H9 (cell line): ENCODE measurements at regions not wholly inside any gene's neighbourhood (a gene's known extent, or its start where the extent isn't known, plus 50 kb on each side); places are given as distances from the start of the nearest gene placed in this dataset.

ENCODE experiments used
- DNase-seq: peaks from one replicate; pipeline ENCODE4 v3.0.0-alpha.2; 2017
- H2AFZ ChIP-seq: one replicate; pipeline ENCODE4 v1.6.1; 2013; ENCODE audit warnings: mild to moderate bottlenecking, low read length, control low read depth, moderate library complexity
- H2AK5ac ChIP-seq: 2 replicates; pipeline ENCODE4 v1.6.1; 2013; ENCODE audit warnings: low read length, control low read depth, mixed read lengths; ENCODE audit not compliant: insufficient read length
- H2BK120ac ChIP-seq: one replicate; pipeline ENCODE4 v1.6.1; 2013; ENCODE audit warnings: low read depth, mild to moderate bottlenecking, low read length, control low read depth, inconsistent platforms; ENCODE audit not compliant: poor library complexity, severe bottlenecking
- H2BK12ac ChIP-seq: 2 replicates; pipeline ENCODE4 v1.6.1; 2013; ENCODE audit warnings: low read length, control low read depth, mixed read lengths, low read depth; ENCODE audit not compliant: insufficient read length
- H2BK15ac ChIP-seq: 2 replicates; pipeline ENCODE4 v1.6.1; 2013; ENCODE audit warnings: low read depth, low read length, control low read depth
- H2BK20ac ChIP-seq: one replicate; pipeline ENCODE4 v1.6.1; 2013; ENCODE audit warnings: low read depth, mild to moderate bottlenecking, low read length, control low read depth, inconsistent platforms; ENCODE audit not compliant: poor library complexity, severe bottlenecking
- H2BK5ac ChIP-seq: 2 replicates; pipeline ENCODE4 v1.6.1; 2013; ENCODE audit warnings: low read length, control low read depth, mixed read lengths; ENCODE audit not compliant: insufficient read length
- H3K14ac ChIP-seq: 2 replicates; pipeline ENCODE4 v1.6.1; 2013; ENCODE audit warnings: low read length, control low read depth; ENCODE audit not compliant: insufficient read depth
- H3K18ac ChIP-seq: 2 replicates; pipeline ENCODE4 v1.6.1; 2013; ENCODE audit warnings: low read depth, mild to moderate bottlenecking, mixed read lengths, low read length, control low read depth; ENCODE audit not compliant: insufficient read length
- H3K23ac ChIP-seq: 2 replicates; pipeline ENCODE4 v1.6.1; 2013; ENCODE audit warnings: low read length, control low read depth, mixed read lengths, low read depth; ENCODE audit not compliant: insufficient read length
- H3K23me2 ChIP-seq: 2 replicates; pipeline ENCODE4 v1.6.1; 2013; ENCODE audit warnings: low read depth, mild to moderate bottlenecking, mixed read lengths, low read length, control low read depth; ENCODE audit not compliant: insufficient read length, poor library complexity, severe bottlenecking
- H3K27ac ChIP-seq: 2 replicates; pipeline ENCODE4 v1.5.1; 2013; ENCODE audit warnings: low read length, control low read depth, mixed read lengths, low read depth; ENCODE audit not compliant: insufficient read length
- H3K27me3 ChIP-seq: 2 replicates; pipeline ENCODE4 v1.6.1; 2013; ENCODE audit warnings: low read length, control low read depth, inconsistent platforms; ENCODE audit not compliant: insufficient read depth
- H3K4ac ChIP-seq: 2 replicates; pipeline ENCODE4 v1.6.1; 2013; ENCODE audit warnings: low read depth, mild to moderate bottlenecking, control low read depth, inconsistent platforms, low read length, moderate library complexity
- H3K4me1 ChIP-seq: 2 replicates; pipeline ENCODE4 v1.6.1; 2013; ENCODE audit warnings: low read length, control low read depth, inconsistent platforms; ENCODE audit not compliant: insufficient read depth
- H3K4me2 ChIP-seq: 2 replicates; pipeline ENCODE4 v1.6.1; 2013; ENCODE audit warnings: low read length, control low read depth, mixed read lengths; ENCODE audit not compliant: insufficient read length, insufficient read depth
- H3K56ac ChIP-seq: 2 replicates; pipeline ENCODE4 v1.6.1; 2013; ENCODE audit warnings: low read depth, mild to moderate bottlenecking, mixed read lengths, low read length, control low read depth; ENCODE audit not compliant: insufficient read length
- H3K79me1 ChIP-seq: 2 replicates; pipeline ENCODE4 v1.6.1; 2013; ENCODE audit warnings: low read depth, mild to moderate bottlenecking, moderate library complexity, low read length, control low read depth, inconsistent platforms; ENCODE audit not compliant: insufficient read depth, poor library complexity, severe bottlenecking
- H3K79me2 ChIP-seq: 2 replicates; pipeline ENCODE4 v1.6.1; 2013; ENCODE audit warnings: low read length, control low read depth, inconsistent platforms; ENCODE audit not compliant: insufficient read depth
- H3K9ac ChIP-seq: 2 replicates; pipeline ENCODE4 v1.6.1; 2013; ENCODE audit warnings: low read length, control low read depth, mixed read lengths; ENCODE audit not compliant: insufficient read length; ENCODE audit errors: extremely low read depth
- H3K9me3 ChIP-seq: one replicate; pipeline ENCODE4 v1.6.1; 2013; ENCODE audit warnings: low read depth, low read length, inconsistent platforms; ENCODE audit not compliant: control insufficient read depth
- H3T11ph ChIP-seq: one replicate; pipeline ENCODE4 v1.6.1; 2013; ENCODE audit warnings: mild to moderate bottlenecking, low read length, control low read depth, inconsistent platforms
- H4K20me1 ChIP-seq: one replicate; pipeline ENCODE4 v1.6.1; 2013; ENCODE audit not compliant: control insufficient read depth, insufficient read length, insufficient read depth
- H4K5ac ChIP-seq: 2 replicates; pipeline ENCODE4 v1.6.1; 2013; ENCODE audit warnings: low read depth, mild to moderate bottlenecking, mixed read lengths, low read length, control low read depth; ENCODE audit not compliant: insufficient read length
- H4K8ac ChIP-seq: replicated peaks from 2 replicates; pipeline ENCODE4 v1.6.1; 2013; ENCODE audit warnings: low read length, control low read depth, mixed read lengths, low read depth; ENCODE audit not compliant: insufficient read length
- H4K91ac ChIP-seq: 2 replicates; pipeline ENCODE4 v1.6.1; 2013; ENCODE audit warnings: low read depth, mild to moderate bottlenecking, moderate library complexity, mixed read lengths, low read length, control low read depth; ENCODE audit not compliant: insufficient read length
- H3K27ac Mint-ChIP-seq, 3 experiments: 2 replicates in 2 of 3; 3 replicates in 1 of 3; pipeline ENCODE4 v1.8.0; 2020 to 2021; ENCODE audit warnings: mixed read lengths in 3 of 3, mild to moderate bottlenecking in 1 of 3, moderate library complexity in 1 of 3
- H3K27me3 Mint-ChIP-seq: 2 replicates; pipeline ENCODE4 v1.8.0; 2021; ENCODE audit warnings: low read depth, mild to moderate bottlenecking, moderate library complexity, mixed read lengths
- H3K36me3 Mint-ChIP-seq, 3 experiments: 2 replicates in 2 of 3; 3 replicates in 1 of 3; pipeline ENCODE4 v1.8.0; 2020 to 2021; ENCODE audit warnings: low read depth in 3 of 3, mixed read lengths in 3 of 3; ENCODE audit not compliant: insufficient read depth in 1 of 3
- H3K4me1 Mint-ChIP-seq, 2 experiments: 2 replicates each; pipeline ENCODE4 v1.8.0; 2020; ENCODE audit warnings: mixed read lengths in 2 of 2
- H3K4me3 Mint-ChIP-seq, 2 experiments: 2 replicates in 1 of 2; 3 replicates in 1 of 2; pipeline ENCODE4 v1.8.0; 2020 to 2021; ENCODE audit warnings: mild to moderate bottlenecking in 2 of 2, mixed read lengths in 2 of 2, moderate library complexity in 1 of 2
- H3K9me3 Mint-ChIP-seq, 2 experiments: 2 replicates in 1 of 2; 3 replicates in 1 of 2; pipeline ENCODE4 v1.8.0; 2020; ENCODE audit warnings: mild to moderate bottlenecking in 2 of 2, mixed read lengths in 2 of 2, moderate library complexity in 1 of 2
- CTCF ChIP-seq: fragments of 200-600 bp; sonication (generic); conservative IDR thresholded peaks from 3 replicates; pipeline ENCODE4 v1.8.0; 2021; ENCODE audit warnings: antibody characterized with exemption, mild to moderate bottlenecking

GRCh38 chr2:21792571-21792970 is 668.8 kb downstream of the TDRD15 start:
- H2BK120ac ChIP-seq, result no peak overlapping the region
- H2BK5ac ChIP-seq, result no peak overlapping the region
- H3K9me3 ChIP-seq, result no peaks in the 10 kb centered on the region
- no peak overlapping the region for H2BK12ac ChIP-seq
- H3K4me1 ChIP-seq, result no peaks in the 10 kb centered on the region
- no peak overlapping the region for H2AK5ac ChIP-seq
- no peak overlapping the region for H2AFZ ChIP-seq
- no peaks in the 10 kb centered on the region for H3K79me2 ChIP-seq
- H4K20me1 ChIP-seq, result no peaks in the 10 kb centered on the region
- no peak overlapping the region for H3K14ac ChIP-seq
- Mint-ChIP-seq H3K27ac (no peak overlapping the region), H3K9me3 (no peaks in the 10 kb centered on the region), H3K36me3 (no peaks in the 10 kb centered on the region), H3K4me1 (no peaks in the 10 kb centered on the region), H3K27me3 (no peaks in the 10 kb centered on the region), H3K4me3 (no peak overlapping the region)
- no peaks in the 10 kb centered on the region for H3K79me1 ChIP-seq
- no peaks in the 10 kb centered on the region for H3K27me3 ChIP-seq
- TF ChIP-seq CTCF, result no peak
- H3K18ac ChIP-seq, result no peak overlapping the region
- no peak for DNase-seq
- no peak overlapping the region for H3K4me2 ChIP-seq
- H2BK20ac ChIP-seq, result no peak overlapping the region
- no peak overlapping the region for H4K91ac ChIP-seq
- H4K8ac ChIP-seq, result no peak overlapping the region
- no peaks in the 10 kb centered on the region for H3K23me2 ChIP-seq
- no peak overlapping the region for H3K56ac ChIP-seq
- H3K23ac ChIP-seq, result no peak overlapping the region
- H3K4ac ChIP-seq, result no peak overlapping the region
- H4K5ac ChIP-seq, result no peak overlapping the region
- H3T11ph ChIP-seq, result no peak overlapping the region
- no peak overlapping the region for H2BK15ac ChIP-seq
- H3K27ac ChIP-seq, result no peak overlapping the region
- no peak overlapping the region for H3K9ac ChIP-seq
